Epithelial cell of proximal tubule (primary cell): ENCODE measurements at regions not wholly inside any gene's neighbourhood (a gene's known extent, or its start where the extent isn't known, plus 50 kb on each side); places are given as distances from the start of the nearest gene placed in this dataset.
"Not testable (repeated sequence)": the region's sequence is repeated elsewhere in the genome, so short reads cannot be mapped to it uniquely, and the experiment has no call there.

Source experiments
- DNase-seq: peaks from one replicate; pipeline ENCODE4 v3.0.0-alpha.2; 2011; ENCODE audit warnings: low read depth
- H3K4me3 ChIP-seq: 2 replicates; pipeline ENCODE4 v1.5.1; 2011; ENCODE audit warnings: low read depth, mild to moderate bottlenecking, low read length

DNA sequence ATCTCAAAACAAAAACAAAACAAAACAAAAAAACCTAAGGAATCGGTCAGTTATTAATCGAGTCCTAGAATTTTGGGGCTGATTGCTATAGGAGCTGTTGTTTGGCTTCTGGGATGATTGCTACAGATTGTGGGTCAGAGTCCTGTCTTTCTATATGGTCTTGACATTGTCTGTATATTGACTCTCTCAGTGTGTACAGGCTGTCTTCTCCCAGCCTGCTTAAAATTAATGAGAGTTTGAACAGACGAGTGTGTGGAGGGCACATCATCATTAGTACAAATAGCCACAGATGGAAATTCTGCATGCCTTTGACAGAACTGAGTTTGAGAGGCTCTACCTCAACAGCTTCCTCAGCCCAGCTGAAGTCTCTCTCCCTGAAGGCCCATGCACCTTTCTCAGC lies 98.0 kb upstream of the PLGLB2 start:
- DNase-seq, H3K4me3 ChIP-seq: not testable (repeated sequence)

DNA sequence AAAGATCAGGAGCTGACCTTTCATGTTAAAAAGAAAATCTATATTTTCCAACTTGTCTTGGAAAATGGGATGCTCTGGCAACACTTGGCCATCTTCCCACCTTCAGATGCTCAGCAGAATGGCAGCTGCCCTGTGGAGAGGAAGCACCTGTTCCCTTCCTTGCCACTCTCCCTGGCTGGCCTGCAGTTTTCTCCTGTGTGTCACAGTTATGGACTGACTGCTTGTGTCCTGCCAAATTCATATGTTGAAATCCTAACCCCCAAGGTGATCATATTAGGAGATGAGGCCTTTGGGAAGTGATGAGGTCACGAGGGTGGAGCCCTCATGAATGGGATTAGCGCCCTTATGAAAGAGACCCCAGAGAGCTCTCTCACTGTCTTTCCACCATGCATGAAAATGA lies 97.0 kb upstream of the PLGLB2 start:
- H3K4me3 ChIP-seq, DNase-seq: not testable (repeated sequence)

DNA sequence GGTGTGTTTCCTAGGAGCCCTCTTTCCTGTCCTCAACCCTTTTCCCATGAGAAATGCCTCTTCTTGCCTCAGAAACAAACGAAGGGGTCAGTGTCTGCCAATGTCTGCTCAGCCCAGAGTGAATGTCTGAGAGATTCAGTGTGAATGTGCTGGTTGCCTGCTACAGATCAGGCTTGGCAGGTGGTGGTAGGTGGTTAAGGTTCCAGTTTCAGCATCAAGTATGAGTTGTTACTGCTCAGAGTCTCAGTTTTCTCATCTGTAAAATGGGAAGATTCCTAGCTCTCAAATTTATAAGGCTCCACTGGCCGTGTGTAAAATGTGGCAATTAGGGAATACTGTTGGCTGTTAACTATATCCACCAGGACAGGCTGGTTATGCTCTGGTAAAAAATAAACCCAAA lies 96.3 kb upstream of the PLGLB2 start:
- DNase-seq, H3K4me3 ChIP-seq: not testable (repeated sequence)

DNA sequence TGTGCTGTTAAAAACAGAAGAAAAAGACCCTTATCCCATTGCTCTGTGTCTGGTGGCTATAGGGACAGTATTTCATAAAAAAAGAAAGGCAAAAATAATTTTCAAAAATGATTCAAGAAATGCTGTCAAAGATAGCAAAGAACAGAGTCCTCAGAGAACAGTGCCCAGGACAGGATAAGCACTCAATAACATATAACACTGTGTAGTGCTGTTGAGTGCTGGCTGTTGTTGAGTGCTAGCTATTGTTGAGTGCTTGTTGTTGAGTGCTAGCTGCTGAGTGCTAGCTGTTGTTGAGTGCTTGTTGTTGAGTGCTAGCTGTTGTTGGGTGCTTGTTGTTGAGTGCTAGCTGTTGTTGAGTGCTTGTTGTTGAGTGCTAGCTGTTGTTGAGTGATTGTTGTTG lies 94.5 kb upstream of the PLGLB2 start:
- not testable (repeated sequence) for H3K4me3 ChIP-seq, DNase-seq

DNA sequence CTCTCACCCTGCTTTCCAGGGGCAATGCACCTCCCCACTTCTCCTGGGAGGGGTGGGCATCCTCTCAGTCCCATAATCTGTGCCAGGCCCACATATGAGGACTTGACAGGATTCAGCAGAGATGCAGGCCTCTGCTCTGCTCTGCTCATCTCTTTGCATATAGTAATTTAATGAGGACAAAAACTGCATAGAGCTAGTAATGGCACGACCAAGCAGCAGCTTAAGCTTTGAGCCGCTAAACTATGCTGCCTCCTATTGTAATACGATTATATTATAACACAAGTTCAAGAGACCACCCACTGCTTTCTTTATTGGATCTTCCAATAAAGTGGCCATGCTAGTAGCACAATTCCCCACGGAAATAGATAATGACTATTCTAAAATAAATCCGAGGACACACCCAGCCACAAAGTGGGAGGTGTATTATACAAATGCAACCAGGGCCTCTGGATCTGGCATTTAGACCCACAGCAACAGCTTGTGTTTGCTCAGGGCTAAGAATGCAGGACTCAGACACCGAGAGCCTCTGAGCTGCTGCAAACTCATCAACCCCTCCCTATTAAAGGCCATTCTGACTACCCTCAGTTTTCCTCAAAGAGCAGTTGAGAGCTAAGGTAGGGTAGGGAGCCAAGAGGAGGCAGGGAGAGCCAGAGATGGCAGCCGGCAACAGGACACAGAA lies 93.6 kb upstream of the PLGLB2 start:
- H3K4me3 ChIP-seq: not testable (repeated sequence)

DNA sequence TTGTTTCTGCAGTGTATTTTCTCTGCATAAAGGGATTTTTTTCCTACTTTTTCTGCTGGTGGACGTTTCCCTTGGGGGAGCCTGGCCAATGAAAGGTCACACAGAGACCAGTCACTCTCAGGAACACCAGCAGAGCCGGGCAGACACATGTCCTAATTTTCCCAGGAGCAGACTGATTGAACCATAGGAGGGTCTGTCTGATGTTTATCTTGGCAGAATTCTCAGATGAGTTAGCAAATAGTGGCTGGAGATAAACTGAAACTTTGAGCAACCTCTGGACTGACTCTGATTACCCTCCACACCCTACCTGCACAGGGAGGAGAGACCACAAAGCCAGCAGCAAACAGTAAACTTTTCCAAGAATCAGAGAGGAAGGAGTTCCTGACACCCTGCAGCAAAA lies 90.0 kb upstream of the PLGLB2 start:
- DNase-seq, H3K4me3 ChIP-seq: not testable (repeated sequence)

More for the DNA sequence above, 93.6 kb upstream of the PLGLB2 start:
- not testable (repeated sequence) for DNase-seq

DNA sequence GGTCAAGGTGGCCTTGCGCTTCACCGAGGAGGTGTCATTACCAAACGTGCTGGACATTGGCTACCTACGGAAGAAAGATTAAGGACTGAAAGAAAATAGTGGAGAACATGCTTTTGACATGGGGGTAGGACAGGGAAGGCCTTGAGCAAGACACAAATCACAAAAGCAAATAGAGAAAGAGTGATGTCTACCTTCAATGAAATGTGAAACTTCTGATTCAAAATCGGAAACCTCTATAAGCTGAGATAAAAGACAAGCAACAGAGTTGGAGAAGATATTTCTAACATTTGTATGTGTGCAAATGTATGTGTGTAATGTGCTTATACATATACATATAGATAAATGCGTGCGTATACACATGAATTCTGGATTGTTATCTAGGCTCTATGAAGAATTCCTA lies 89.5 kb upstream of the PLGLB2 start:
- not testable (repeated sequence) for DNase-seq, H3K4me3 ChIP-seq

DNA sequence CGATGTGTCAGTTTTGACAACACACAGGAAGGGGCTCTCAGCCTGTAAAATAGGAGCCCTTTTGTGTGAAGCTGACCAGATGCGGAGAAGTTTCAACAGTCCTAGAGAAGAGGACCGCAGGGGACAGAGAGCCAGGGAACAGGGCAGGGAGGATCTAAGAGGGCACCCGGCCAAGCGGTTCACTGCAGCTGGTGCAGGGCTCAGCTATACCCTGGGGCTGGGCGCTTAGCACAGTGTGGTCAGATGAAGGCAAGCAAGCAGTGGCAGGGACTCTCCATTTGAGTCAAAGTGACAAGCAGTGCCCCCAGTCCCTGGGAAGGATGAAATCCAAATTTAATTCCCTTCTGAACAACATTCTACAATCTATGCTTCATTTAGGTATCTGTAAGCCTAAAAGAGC lies 88.9 kb upstream of the PLGLB2 start:
- DNase-seq, H3K4me3 ChIP-seq: not testable (repeated sequence)

DNA sequence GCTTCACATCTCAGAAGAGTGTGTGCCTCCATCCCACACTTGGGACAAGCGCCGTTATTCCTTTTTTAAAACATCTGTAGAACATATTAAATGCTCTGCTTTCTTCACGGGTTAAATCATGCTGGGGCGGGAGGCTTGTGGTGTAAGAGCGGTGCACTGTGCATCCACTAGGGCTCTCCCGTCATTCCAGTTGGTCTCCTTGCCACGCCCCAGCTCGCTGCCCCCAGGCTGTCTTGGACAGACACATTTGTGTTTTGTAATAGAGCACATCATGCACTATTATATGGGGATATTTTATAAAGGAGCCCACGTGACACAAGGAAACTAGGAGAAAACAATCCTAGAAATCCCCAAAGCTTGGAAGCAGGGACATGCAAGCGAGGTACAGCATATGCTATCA lies 87.7 kb upstream of the PLGLB2 start:
- not testable (repeated sequence) for DNase-seq, H3K4me3 ChIP-seq

DNA sequence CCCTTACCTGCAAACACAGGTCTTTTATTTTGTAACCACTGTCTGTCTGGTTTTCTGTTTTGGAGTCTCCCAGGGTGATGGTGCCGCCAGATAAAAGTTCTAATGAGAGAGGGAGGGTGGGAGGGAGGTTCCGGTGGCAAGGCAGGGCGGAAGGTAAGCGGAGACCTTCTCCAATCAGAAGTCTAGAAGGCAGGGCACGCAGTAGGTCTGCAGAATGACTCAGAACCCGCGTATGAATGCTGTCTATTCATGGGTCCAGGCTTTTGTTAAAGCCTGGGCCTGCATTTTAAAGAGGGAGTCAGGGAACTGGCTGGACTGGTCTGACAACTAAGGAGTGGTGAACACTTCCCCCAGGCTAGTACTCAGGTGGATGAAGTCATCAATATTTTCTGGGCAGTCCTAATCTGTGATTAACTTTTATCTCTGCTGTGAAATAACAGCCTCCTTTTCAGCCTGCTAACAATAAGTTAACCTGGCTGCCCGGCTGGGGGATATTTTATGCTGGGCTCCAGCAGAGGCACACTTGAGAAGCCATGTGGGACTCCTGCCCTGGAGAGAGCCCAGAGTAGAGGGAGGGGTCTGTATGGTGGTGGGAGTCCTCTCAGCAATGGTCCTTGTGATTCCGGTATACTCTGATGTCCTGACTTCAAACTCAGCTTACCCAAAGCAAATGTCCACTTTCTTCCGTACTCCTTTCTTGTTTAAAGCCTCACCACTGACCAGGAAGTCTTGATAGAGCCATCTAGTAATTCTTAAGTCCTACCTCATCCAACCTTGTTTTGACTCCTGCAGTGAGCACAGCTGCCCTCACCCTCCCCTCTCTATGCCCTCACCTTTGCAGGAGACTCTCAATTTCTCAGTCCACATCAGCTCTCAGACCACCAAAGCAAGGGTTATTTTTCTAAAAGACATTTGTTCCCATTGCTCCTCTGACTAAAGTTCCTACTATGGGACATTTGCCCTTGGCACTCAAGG lies 85.3 kb upstream of the PLGLB2 start:
- not testable (repeated sequence) for DNase-seq

DNA sequence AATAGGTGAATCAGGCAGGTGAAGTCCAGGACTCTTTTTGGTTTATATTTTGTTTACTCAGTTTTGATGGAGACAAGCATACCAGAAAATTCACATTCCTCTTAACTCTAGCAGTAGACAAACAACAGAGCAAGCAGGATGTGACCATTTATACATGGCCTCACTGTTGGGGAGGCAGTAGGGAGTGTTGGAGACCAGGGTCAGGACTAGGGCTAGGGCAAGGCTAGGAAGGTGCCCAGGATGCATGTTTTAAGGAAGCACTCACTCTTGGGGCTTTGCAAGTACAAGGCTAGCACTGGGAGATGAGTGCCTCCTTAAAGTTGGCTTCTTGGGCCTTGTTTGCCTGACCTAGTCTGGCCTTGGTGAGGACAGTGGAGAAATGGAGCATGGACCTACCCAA lies 84.5 kb upstream of the PLGLB2 start:
- not testable (repeated sequence) for H3K4me3 ChIP-seq, DNase-seq

More for the DNA sequence above, 85.3 kb upstream of the PLGLB2 start:
- H3K4me3 ChIP-seq: not testable (repeated sequence)

DNA sequence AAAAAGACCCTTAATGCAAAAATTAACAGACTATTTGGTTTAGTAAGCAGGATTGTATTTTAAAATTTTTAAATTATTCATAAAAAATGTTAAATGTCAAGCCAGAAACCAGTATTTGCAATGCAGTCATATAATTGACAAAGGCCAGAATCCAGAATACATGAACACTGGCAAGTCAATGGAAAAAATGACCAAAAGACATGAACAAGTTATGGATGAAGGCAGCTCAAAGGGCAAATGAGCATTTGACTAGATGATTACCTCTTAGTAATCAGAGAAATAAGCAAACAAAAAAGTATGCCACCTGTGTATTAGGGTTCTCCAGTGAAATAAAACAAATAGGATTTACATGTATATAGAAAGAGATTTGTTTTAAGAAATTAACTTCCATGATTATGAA lies 80.9 kb upstream of the PLGLB2 start:
- not testable (repeated sequence) for H3K4me3 ChIP-seq, DNase-seq

DNA sequence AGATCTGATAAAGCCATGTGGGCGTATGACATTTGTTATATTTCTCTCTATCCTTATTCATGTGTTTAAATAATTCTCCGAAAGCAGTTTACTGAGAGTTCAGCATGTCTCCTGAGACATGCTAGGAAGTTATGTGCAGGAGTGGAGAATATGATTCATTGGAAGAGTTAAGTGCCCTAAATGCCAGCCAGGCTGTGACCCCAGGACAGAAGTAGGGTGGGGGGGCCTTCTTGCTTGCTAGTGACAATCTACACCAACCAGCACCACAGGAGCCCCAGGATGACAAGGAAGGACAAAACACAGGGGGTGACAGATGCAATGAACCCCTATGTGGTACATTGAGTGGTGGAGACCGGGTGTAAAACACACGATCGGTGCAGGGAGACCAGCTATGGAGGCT lies 79.5 kb upstream of the PLGLB2 start:
- H3K4me3 ChIP-seq, DNase-seq: not testable (repeated sequence)

DNA sequence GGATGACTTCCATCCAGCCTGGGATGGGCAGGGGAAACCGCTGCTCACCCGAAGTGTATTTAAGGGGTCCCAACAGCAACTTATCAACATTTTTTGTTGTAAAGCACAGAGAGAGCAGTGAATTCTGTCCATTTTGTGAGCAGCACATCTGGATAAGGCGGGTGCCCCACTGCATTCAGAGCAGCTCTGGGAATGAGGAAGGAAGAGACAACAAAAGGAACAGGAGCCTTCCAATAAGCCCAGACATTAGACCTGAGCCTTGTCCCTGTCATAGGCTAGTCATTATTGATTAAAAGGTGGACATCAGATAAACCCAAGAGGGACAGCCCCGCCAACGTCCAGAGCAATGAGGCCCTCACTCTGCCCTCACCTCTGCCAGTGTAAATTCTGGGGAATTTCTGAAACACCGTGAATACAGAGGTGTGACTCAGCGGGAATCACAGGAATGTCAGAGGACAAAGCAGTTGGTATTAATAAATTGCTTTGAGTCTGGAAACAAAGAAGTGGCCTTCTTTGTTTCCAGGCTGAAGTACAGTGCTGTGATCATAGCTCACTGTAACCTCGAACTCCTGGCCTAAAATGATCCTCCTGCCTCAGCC lies 78.2 kb upstream of the PLGLB2 start:
- DNase-seq: not testable (repeated sequence)

DNA sequence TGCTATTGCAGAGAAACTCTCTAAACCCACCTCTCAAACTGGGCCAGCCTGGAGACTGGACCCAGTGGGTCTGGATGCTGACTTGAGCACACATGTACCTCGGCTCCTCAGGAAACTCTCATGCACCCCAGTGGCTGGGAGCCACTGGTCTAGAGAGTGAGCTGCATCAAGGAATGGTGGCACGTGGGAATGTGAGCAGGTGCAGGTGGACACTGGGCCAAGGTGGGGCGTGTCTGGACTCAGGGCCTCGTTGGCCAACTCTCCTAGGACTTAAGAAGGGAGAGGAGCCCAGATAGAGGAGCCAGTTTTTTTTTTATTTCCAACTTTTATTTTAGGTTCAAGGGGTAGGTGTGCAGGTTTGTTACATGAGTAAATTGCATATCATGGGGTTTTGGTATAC lies 75.5 kb upstream of the PLGLB2 start:
- not testable (repeated sequence) for DNase-seq, H3K4me3 ChIP-seq

More for the DNA sequence above, 78.2 kb upstream of the PLGLB2 start:
- not testable (repeated sequence) for H3K4me3 ChIP-seq

DNA sequence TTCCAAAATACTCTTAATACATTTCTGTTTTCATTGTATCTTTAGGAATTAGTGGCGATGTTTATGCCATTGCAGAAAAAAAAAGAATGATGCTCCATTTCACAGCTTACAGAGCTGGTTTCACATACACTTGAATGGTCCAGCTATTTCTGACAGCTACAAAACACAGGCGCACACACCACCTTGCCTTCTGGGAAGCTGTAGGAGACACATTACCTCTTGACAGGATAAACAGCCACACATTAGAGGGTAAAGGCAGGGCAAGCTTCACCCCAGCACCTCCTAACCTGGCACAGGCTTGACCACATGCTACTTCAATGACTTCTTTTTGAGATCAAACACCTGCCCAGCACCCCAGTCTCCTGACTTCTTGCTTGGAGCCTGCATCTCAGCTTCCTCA lies 73.2 kb upstream of the PLGLB2 start:
- not testable (repeated sequence) for H3K4me3 ChIP-seq, DNase-seq

DNA sequence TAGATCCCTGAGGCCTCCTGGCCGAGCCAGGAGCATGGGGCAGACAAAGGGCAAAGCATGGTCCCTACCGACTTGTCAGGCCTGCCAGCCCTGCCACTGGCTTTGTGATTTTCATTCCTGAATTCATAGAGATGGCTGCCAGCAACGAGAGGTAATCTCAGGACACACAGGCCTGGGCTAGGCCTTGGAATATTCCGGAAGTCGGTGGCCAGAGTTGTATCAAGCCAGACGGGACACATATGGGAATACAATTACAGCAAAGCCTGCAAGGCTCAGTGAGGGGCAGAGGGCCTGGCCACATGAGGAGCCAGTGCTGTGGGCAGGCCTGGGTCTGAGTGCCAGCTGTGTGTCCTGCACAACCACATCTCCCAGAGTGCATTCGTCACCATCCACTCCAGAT lies 72.4 kb upstream of the PLGLB2 start:
- not testable (repeated sequence) for H3K4me3 ChIP-seq

DNA sequence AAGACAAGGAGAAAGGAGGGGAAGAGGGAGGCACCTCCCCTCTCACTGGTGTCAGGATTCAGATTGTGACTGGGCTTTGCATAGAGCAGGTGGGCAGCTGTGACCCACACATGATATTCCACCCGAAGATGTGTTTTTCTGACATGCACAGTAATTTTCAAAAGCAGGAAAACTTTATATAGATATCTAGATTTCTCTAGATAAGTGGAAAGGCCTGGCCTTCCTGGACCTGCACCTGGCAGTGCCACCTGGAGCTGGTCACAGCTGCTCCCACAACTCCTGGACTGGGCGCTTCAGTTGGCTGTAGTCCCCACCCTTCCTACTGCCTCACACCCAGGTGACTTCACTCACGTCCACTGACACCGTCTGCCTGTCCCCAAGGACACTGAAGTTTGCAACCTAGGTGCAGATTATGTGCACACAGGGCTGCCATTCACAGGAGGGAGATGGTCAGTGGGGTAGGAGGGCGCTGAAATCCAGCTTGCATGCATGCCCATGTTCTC lies 70.4 kb upstream of the PLGLB2 start:
- DNase-seq, H3K4me3 ChIP-seq: not testable (repeated sequence)

More for the DNA sequence above, 72.4 kb upstream of the PLGLB2 start:
- not testable (repeated sequence) for DNase-seq

DNA sequence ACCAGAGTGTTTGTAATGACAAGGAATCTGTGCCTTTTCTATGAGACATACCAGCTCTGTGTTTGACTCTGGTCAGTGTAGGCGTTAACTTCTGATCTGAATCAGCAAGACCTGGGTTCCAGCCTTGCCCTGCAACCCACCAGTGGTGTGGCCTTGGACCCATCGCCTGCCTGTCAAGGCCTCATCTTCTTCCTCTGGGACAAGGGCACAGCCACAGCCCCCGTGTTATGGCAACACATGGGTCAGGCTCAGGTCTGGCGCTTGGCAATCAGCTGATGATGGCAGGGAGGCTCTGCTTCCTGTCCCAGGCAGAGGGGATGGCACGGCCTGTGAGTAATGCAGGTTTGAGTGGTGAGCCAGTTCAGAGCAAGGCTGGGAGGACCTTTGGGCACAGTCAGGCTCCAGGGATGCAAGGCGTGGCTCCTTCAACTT lies 69.1 kb upstream of the PLGLB2 start:
- H3K4me3 ChIP-seq, DNase-seq: not testable (repeated sequence)
